ENCODE measurements at regions not wholly inside any gene's neighbourhood (a gene's known extent, or its start where the extent isn't known, plus 50 kb on each side); places are given as distances from the start of the nearest gene placed in this dataset.

DNA sequence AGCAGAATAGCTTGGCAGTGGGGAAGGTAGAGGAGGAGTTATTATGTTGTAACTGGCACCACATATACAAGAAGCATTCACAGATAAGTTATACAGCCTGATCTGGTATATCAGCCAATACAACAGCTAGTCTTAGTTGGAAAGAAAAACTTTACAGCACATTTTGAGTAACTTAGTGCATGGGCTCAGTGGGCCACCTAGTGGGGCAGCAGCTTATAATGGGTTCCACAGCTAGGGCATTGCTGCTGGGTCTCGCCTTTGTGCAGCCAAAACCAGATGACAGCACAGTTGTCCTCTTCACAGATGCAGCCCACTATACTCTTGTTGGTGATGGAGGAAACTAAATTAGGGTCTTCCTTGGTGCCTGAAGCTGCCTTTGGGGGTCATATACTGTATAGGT lies 448.1 kb upstream of the RASGEF1B start:
- TF ChIP-seq, protein P1, sequence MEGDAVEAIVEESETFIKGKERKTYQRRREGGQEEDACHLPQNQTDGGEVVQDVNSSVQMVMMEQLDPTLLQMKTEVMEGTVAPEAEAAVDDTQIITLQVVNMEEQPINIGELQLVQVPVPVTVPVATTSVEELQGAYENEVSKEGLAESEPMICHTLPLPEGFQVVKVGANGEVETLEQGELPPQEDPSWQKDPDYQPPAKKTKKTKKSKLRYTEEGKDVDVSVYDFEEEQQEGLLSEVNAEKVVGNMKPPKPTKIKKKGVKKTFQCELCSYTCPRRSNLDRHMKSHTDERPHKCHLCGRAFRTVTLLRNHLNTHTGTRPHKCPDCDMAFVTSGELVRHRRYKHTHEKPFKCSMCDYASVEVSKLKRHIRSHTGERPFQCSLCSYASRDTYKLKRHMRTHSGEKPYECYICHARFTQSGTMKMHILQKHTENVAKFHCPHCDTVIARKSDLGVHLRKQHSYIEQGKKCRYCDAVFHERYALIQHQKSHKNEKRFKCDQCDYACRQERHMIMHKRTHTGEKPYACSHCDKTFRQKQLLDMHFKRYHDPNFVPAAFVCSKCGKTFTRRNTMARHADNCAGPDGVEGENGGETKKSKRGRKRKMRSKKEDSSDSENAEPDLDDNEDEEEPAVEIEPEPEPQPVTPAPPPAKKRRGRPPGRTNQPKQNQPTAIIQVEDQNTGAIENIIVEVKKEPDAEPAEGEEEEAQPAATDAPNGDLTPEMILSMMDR (IDR thresholded peaks at IDR 0.05): no peak
- TF ChIP-seq EZH2 (IDR thresholded peaks at IDR 0.05) (no peak), EZH2phosphoT487 (IDR thresholded peaks at IDR 0.05) (no peak)

All from neural progenitor cell (in vitro differentiated cells).